GM23248 (cell line): ENCODE measurements at regions not wholly inside any gene's neighbourhood (a gene's known extent, or its start where the extent isn't known, plus 50 kb on each side); places are given as distances from the start of the nearest gene placed in this dataset.
"Not testable (repeated sequence)": the region's sequence is repeated elsewhere in the genome, so short reads cannot be mapped to it uniquely, and the experiment has no call there.

Experiments used
- DNase-seq: peaks from one replicate; pipeline ENCODE4 v3.0.0-alpha.2; 2015
- H2AFZ ChIP-seq: fragments of 200-600 bp; sonication (generic); 2 replicates; pipeline ENCODE4 v1.6.1; 2016; ENCODE audit warnings: antibody characterized with exemption
- H3F3A ChIP-seq: fragments of 200-600 bp; sonication (generic); 2 replicates; pipeline ENCODE4 v1.6.1; 2016; ENCODE audit warnings: mild to moderate bottlenecking, antibody characterized with exemption, mixed run types; ENCODE audit not compliant: insufficient read depth
- H3K27ac ChIP-seq: fragments of 200-600 bp; sonication (generic); 2 replicates; pipeline ENCODE4 v1.5.1; 2016; ENCODE audit warnings: mild to moderate bottlenecking
- H3K27me3 ChIP-seq: fragments of 200-600 bp; sonication (generic); replicated peaks from 2 replicates; pipeline ENCODE4 v1.6.1; 2016; ENCODE audit warnings: mild to moderate bottlenecking; ENCODE audit not compliant: insufficient read depth
- H3K36me3 ChIP-seq: fragments of 200-600 bp; sonication (generic); 2 replicates; pipeline ENCODE4 v1.6.1; 2016; ENCODE audit warnings: low read depth, mild to moderate bottlenecking
- H3K4me1 ChIP-seq: fragments of 200-600 bp; sonication (generic); 2 replicates; pipeline ENCODE4 v1.6.1; 2016; ENCODE audit warnings: mild to moderate bottlenecking; ENCODE audit not compliant: insufficient read depth
- H3K4me2 ChIP-seq: fragments of 200-600 bp; sonication (generic); one replicate; pipeline ENCODE4 v1.6.1; 2016; ENCODE audit warnings: mild to moderate bottlenecking; ENCODE audit not compliant: unreplicated experiment
- H3K4me3 ChIP-seq: fragments of 200-600 bp; sonication (generic); 2 replicates; pipeline ENCODE4 v1.5.1; 2016; ENCODE audit warnings: mild to moderate bottlenecking
- H3K79me2 ChIP-seq: fragments of 200-600 bp; sonication (generic); 2 replicates; pipeline ENCODE4 v1.6.1; 2016; ENCODE audit warnings: mild to moderate bottlenecking; ENCODE audit not compliant: insufficient read depth
- H3K9ac ChIP-seq: fragments of 200-600 bp; sonication (generic); 2 replicates; pipeline ENCODE4 v1.6.1; 2016; ENCODE audit warnings: mild to moderate bottlenecking
- H3K9me2 ChIP-seq: fragments of 200-600 bp; sonication (generic); 2 replicates; pipeline ENCODE4 v1.6.1; 2016; ENCODE audit warnings: mixed run types, mild to moderate bottlenecking, moderate library complexity; ENCODE audit not compliant: insufficient read depth
- H3K9me3 ChIP-seq: fragments of 200-600 bp; sonication (generic); one replicate; pipeline ENCODE4 v1.6.1; 2017; ENCODE audit warnings: low read depth
- H4K20me1 ChIP-seq: fragments of 200-600 bp; sonication (generic); 2 replicates; pipeline ENCODE4 v1.6.0; 2016; ENCODE audit not compliant: insufficient read depth
- EZH2 ChIP-seq: fragments of 200-600 bp; sonication (generic); IDR thresholded peaks from 2 replicates; pipeline ENCODE4 v1.6.1; 2018; ENCODE audit warnings: antibody characterized with exemption, mild to moderate bottlenecking; ENCODE audit not compliant: insufficient read depth, poor library complexity, severe bottlenecking
- EZH2phosphoT487 ChIP-seq: fragments of 200-600 bp; sonication (generic); IDR thresholded peaks from 2 replicates; pipeline ENCODE4 v1.6.1; 2018; ENCODE audit warnings: antibody characterized with exemption, moderate library complexity, mild to moderate bottlenecking, low read depth; ENCODE audit not compliant: insufficient read depth
- WGBS, 2 experiments: methylation state at CpG; one replicate each; pipeline ENCODE4 v1.1.6; 2015 to 2017; ENCODE audit warnings: low lambda C conversion rate in 2 of 2, low coverage in 1 of 2; ENCODE audit errors: missing lambda C conversion rate in 2 of 2; 5-methylcytosine and 5-hydroxymethylcytosine counted together
- in situ Hi-C: fragments of 300-500 bp; cut with MboI; formaldehyde crosslinking; loops from 2 replicates; pipeline ENCODE4 v1.15.0; 2020

DNA sequence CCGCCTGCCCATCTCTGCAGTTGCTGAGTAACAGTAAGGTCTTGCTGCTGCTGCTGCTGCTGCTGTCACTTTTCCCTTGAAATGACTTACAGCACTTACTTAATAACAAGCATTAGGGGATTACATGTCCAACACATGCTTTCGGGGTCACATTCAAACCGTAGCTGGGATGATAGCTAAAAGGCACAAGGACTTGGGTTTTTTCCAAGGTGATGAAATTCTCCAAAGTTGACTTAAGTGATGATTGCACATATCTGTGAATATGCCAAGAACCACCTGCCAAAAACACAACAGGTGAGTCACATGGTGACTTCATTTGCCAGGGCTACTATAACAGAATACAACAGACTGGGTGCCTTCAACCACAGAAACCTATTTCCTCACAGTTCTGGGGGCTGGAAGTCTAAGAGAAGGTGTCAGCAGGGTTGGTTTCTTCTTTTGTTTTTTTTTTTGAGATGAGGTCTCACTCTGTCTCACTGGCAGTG lies 121.9 kb upstream of the TNRC6C start:
- TF ChIP-seq EZH2phosphoT487 (no peak), EZH2 (no peak)
- peak; percentile 66 for DNase-seq
- 82 to 95% methylated on average over 3 of the region's 3 CpGs for WGBS, 2 experiments
- no peaks in the 10 kb centered on the region for H3K27me3 ChIP-seq
- H3K9me2 ChIP-seq = no peaks in the 10 kb centered on the region
- H3K9ac ChIP-seq = no peak overlapping the region
- no peaks in the 10 kb centered on the region for H3K79me2 ChIP-seq
- peaks cover 7% of the 10 kb centered on the region; the same call in 1 of the 2 replicates for H3F3A ChIP-seq
- no peaks in the 10 kb centered on the region for H3K36me3 ChIP-seq
- no peaks in the 10 kb centered on the region for H3K9me3 ChIP-seq
- no peak overlapping the region for H3K4me2 ChIP-seq
- peaks cover 17% of the 10 kb centered on the region for H3K4me1 ChIP-seq
- no peak overlapping the region for H2AFZ ChIP-seq
- in situ Hi-C loops = no loop called here
- H4K20me1 ChIP-seq = no peaks in the 10 kb centered on the region
- H3K4me3 ChIP-seq = no peak overlapping the region
- H3K27ac ChIP-seq = no peak overlapping the region

- 85 to 88% methylated on average over 5 of the region's 5 CpGs for WGBS, 2 experiments
- H3K9me2 ChIP-seq, H3K27ac ChIP-seq, H2AFZ ChIP-seq, H4K20me1 ChIP-seq, H3K27me3 ChIP-seq, H3K9ac ChIP-seq, H3F3A ChIP-seq, H3K4me3 ChIP-seq, in situ Hi-C loops, H3K9me3 ChIP-seq, H3K4me2 ChIP-seq, H3K79me2 ChIP-seq, DNase-seq, H3K36me3 ChIP-seq: not testable (repeated sequence)
- H3K4me1 ChIP-seq = peaks cover 17% of the 10 kb centered on the region
Observed at GRCh38 chr17:77837072-77837471, 121.4 kb upstream of the TNRC6C start.

DNA sequence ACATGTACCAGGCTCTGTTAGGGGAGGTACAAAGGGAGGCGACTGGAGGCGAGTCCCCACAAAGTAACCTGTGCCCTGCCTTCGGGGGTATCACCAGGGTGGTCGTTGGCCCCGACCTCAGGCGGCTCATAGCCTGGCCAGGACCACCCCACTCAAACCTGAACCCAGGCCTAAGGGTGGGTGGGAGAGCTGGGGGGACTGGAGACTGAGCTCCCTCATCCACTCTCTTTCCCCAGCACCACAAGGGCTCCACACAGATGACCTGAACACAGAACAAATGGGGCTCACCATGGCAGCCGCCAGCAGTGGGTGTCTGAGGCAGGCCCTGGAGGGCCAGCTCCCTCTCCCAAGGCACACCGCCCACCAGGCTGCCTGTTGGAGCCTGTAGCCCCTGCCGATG lies 120.6 kb upstream of the TNRC6C start:
- H3F3A ChIP-seq = peaks cover 3% of the 10 kb centered on the region
- WGBS, 2 experiments = 87 to 93% methylated on average over 9 of the region's 9 CpGs
- no peaks in the 10 kb centered on the region for H3K9me2 ChIP-seq
- H3K4me1 ChIP-seq = peaks cover 25% of the 10 kb centered on the region
- TF ChIP-seq EZH2phosphoT487 = no peak
- TF ChIP-seq EZH2 = no peak
- in situ Hi-C loops = no loop called here
- DNase-seq = no peak
- no peaks in the 10 kb centered on the region for H4K20me1 ChIP-seq
- H3K27ac ChIP-seq = no peak overlapping the region
- no peaks in the 10 kb centered on the region for H3K79me2 ChIP-seq
- no peak overlapping the region for H3K4me3 ChIP-seq
- H2AFZ ChIP-seq = no peak overlapping the region
- no peak overlapping the region for H3K4me2 ChIP-seq
- no peaks in the 10 kb centered on the region for H3K27me3 ChIP-seq
- no peaks in the 10 kb centered on the region for H3K36me3 ChIP-seq
- no peak overlapping the region for H3K9ac ChIP-seq
- H3K9me3 ChIP-seq = no peaks in the 10 kb centered on the region

- H3K79me2 ChIP-seq = no peaks in the 10 kb centered on the region
- H3K36me3 ChIP-seq = no peaks in the 10 kb centered on the region
Observed at GRCh38 chr17:77838748-77839697, 119.5 kb upstream of the TNRC6C start.

More at GRCh38 chr17:77838748-77839697, 119.5 kb upstream of the TNRC6C start:
- Histone ChIP-seq H3K9ac (no peak overlapping the region), H3K4me3 (no peak overlapping the region), H3K27me3 (no peaks in the 10 kb centered on the region), H3K9me2 (no peaks in the 10 kb centered on the region), H4K20me1 (no peaks in the 10 kb centered on the region), H3F3A (peaks cover 11% of the 10 kb centered on the region), H3K27ac (no peak overlapping the region), H3K4me2 (no peak overlapping the region), H3K9me3 (no peaks in the 10 kb centered on the region), H2AFZ (no peak overlapping the region), H3K4me1 (peaks cover 35% of the 10 kb centered on the region)
- in situ Hi-C loops = no loop called here
- DNase-seq = no peak
- TF ChIP-seq EZH2phosphoT487 = no peak
- 90% methylated on average over 22 to 23 of the region's 23 CpGs for WGBS, 2 experiments
